ENCODE measurements at regions not wholly inside any gene's neighbourhood (a gene's known extent, or its start where the extent isn't known, plus 50 kb on each side); places are given as distances from the start of the nearest gene placed in this dataset.

DNA sequence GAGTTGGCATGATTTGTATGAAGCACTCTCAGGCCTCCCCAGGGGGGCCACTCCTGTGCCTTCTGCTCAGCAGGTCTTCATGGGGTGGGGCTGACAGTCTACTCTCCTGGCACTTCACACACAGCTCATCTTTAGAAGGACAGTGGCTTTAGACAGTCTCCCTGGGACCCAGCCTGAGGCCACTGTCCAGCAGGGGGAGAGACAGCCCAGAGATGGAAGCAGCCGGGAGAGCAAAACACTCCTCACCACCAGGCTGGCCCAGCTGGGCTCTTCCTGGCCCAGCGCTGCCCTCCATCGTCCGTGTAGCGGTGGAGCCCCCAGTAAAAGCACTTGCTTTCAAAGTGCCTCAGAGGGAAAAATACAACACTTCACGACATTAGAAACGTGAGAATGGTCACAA is 62.0 kb upstream of the CRHR1 start:
- H3K27me3 ChIP-seq (replicated peaks in 1 of 7): peaks cover 0 to 66% (median 6%) of the 10 kb centered on the region in 7 donors
- TF ChIP-seq, protein P1, sequence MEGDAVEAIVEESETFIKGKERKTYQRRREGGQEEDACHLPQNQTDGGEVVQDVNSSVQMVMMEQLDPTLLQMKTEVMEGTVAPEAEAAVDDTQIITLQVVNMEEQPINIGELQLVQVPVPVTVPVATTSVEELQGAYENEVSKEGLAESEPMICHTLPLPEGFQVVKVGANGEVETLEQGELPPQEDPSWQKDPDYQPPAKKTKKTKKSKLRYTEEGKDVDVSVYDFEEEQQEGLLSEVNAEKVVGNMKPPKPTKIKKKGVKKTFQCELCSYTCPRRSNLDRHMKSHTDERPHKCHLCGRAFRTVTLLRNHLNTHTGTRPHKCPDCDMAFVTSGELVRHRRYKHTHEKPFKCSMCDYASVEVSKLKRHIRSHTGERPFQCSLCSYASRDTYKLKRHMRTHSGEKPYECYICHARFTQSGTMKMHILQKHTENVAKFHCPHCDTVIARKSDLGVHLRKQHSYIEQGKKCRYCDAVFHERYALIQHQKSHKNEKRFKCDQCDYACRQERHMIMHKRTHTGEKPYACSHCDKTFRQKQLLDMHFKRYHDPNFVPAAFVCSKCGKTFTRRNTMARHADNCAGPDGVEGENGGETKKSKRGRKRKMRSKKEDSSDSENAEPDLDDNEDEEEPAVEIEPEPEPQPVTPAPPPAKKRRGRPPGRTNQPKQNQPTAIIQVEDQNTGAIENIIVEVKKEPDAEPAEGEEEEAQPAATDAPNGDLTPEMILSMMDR (IDR thresholded peaks at IDR 0.05 in 8 of 11, conservative IDR thresholded peaks at IDR 0.05 in 3 of 11): peak in 1 of 11 experiments; percentile 9
- TF ChIP-seq POLR2A (IDR thresholded peaks at IDR 0.05): no peak
- no peak overlapping the region for H3K27ac ChIP-seq
- H3K36me3 ChIP-seq: no peaks in the 10 kb centered on the region
- no peaks in the 10 kb centered on the region for H3K4me1 ChIP-seq
- no peak overlapping the region for H3K4me3 ChIP-seq
- DNase-seq: peak; percentile 24
- intact Hi-C loops (cut with DNase I; ENCODE audit: low total_unique reads): no loop called here
- 24 to 36% (median 34%) methylated on average over 7 of the region's 7 CpGs for WGBS, 5 donors
- peaks cover 0 to 19% (median 11%) of the 10 kb centered on the region in 8 donors for H3K9me3 ChIP-seq

DNA sequence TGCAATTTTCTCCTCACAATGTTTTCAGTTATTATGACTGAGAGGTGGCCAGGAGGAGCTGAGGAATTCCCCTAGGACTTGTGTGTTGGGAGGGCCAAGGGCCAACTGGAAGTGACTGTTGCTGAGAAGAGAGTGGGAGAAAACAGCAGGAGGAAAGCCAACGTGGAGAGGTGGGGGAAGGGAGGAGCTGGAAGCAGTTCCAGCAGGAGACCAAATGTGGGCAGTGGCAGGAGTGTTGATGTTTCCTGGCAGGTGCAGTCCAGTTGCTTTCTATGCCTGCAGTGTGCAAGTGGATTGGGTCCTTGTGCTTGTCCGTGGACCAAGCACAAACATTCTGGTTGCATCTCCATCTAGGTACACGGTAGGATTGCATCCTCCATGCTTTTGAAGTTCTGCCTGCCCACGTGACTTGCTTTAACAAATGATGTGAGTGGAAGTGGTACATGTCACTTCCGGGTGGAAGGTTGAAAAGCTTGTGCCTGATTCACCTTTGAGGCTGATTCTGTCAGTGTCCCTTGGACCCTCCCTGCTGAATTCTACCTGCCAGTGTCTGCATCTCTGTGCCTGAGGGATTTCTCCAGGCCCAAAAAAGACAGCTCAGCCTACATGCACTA is 54.7 kb upstream of the CRHR1 start:
- TF ChIP-seq, protein P1 (IDR thresholded peaks at IDR 0.05 in 8 of 11, conservative IDR thresholded peaks at IDR 0.05 in 3 of 11): no peak
- TF ChIP-seq POLR2AphosphoS5 (IDR thresholded peaks at IDR 0.05) (no peak), POLR2A (IDR thresholded peaks at IDR 0.05) (no peak)
- no peak overlapping the region for H3K4me3 ChIP-seq
- H3K4me1 ChIP-seq: no peaks in the 10 kb centered on the region
- peaks cover 0 to 41% (median 23%) of the 10 kb centered on the region in 8 donors for H3K9me3 ChIP-seq
- H3K27me3 ChIP-seq (replicated peaks in 1 of 7): peaks cover 0 to 65% (median 0%) of the 10 kb centered on the region in 7 donors
- no peaks in the 10 kb centered on the region for H3K36me3 ChIP-seq
- WGBS, 5 donors: 62 to 72% (median 68%) methylated on average over 5 of the region's 5 CpGs
- no peak overlapping the region for H3K27ac ChIP-seq
- intact Hi-C loops (cut with DNase I; ENCODE audit: low total_unique reads): no loop called here
- DNase-seq: peak; percentile 15

DNA sequence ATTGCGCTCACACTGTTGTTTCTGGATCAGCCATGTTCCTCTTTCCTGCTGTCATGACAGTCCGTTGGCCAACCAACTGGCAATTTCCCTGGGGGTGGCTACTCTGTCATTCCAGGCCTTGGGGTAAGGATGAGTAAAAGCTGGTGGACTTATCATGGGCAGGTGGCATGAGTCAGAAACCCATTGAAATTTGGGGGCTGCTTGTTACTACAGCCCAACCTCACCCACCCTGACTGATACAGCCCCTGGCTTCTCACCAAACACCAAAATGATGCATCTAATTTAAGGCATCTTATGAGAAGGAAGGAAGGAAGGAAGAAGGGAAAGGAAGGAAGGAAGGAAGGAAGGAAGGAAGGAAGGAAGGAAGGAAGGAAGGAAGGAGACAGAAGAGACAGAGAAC is 53.9 kb upstream of the CRHR1 start:
- TF ChIP-seq POLR2A (IDR thresholded peaks at IDR 0.05) (no peak), POLR2AphosphoS5 (IDR thresholded peaks at IDR 0.05) (no peak)
- TF ChIP-seq, protein P1 (IDR thresholded peaks at IDR 0.05 in 8 of 11, conservative IDR thresholded peaks at IDR 0.05 in 3 of 11): no peak
- Histone ChIP-seq H3K4me3 (no peak overlapping the region), H3K27me3 (replicated peaks in 1 of 7) (peaks cover 0 to 60% (median 0%) of the 10 kb centered on the region in 7 donors), H3K4me1 (no peaks in the 10 kb centered on the region), H3K27ac (no peak overlapping the region), H3K36me3 (no peaks in the 10 kb centered on the region), H3K9me3 (peaks cover 0 to 34% (median 19%) of the 10 kb centered on the region in 8 donors)
- WGBS, 5 donors: 86 to 97% (median 90%) methylated on average over 2 of the region's 2 CpGs
- no peak for DNase-seq
- intact Hi-C loops (cut with DNase I; ENCODE audit: low total_unique reads): no loop called here

DNA sequence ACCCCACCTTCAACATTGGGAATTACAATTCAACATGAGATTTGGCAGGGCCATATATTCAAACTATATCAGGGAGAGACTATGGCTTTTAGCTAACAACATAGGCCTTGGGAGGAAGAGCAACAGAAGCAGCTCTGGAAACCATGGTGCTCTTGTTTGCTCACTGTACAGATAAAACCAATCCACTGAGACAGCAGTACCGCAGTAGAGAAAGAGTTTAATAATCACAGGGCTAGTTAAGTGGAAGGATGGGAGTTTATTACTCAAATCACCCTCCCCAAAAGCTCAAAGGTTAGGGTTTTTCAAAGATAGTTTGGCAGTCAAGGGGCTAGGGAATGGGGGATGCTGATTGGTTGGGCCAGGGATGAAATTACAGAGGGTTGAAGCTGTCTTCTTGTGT is 52.7 kb upstream of the CRHR1 start:
- Histone ChIP-seq H3K27ac (no peak overlapping the region), H3K36me3 (no peaks in the 10 kb centered on the region), H3K9me3 (peaks cover 0 to 34% (median 19%) of the 10 kb centered on the region in 8 donors), H3K4me1 (no peaks in the 10 kb centered on the region), H3K4me3 (no peak overlapping the region), H3K27me3 (replicated peaks in 1 of 7) (peaks cover 0 to 48% (median 0%) of the 10 kb centered on the region in 7 donors)
- 12 to 98% (median 90%) methylated on average over 1 of the region's 1 CpG for WGBS, 5 donors
- TF ChIP-seq, protein P1 (IDR thresholded peaks at IDR 0.05 in 8 of 11, conservative IDR thresholded peaks at IDR 0.05 in 3 of 11): no peak
- no peak for TF ChIP-seq POLR2A (IDR thresholded peaks at IDR 0.05)
- TF ChIP-seq POLR2AphosphoS5 (IDR thresholded peaks at IDR 0.05): no peak
- intact Hi-C loops (cut with DNase I; ENCODE audit: low total_unique reads): no loop called here
- DNase-seq: no peak
